Brain microvascular endothelial cell (primary cell): ENCODE measurements at regions not wholly inside any gene's neighbourhood (a gene's known extent, or its start where the extent isn't known, plus 50 kb on each side); places are given as distances from the start of the nearest gene placed in this dataset.

ENCODE experiments used
- DNase-seq: peaks from one replicate; pipeline ENCODE4 v3.0.0-alpha.2; 2020
- H3K27ac ChIP-seq: fragments of 250-450 bp; sonication (Bioruptor Pico); 2 replicates; pipeline ENCODE4 v1.5.1; 2020; ENCODE audit warnings: mild to moderate bottlenecking, moderate library complexity
- H3K27me3 ChIP-seq: fragments of 250-450 bp; sonication (Bioruptor Pico); replicated peaks from 2 replicates; pipeline ENCODE4 v1.5.1; 2020; ENCODE audit warnings: mild to moderate bottlenecking
- H3K36me3 ChIP-seq: fragments of 250-450 bp; sonication (Bioruptor Pico); replicated peaks from 2 replicates; pipeline ENCODE4 v1.5.1; 2020; ENCODE audit warnings: mild to moderate bottlenecking
- H3K4me3 ChIP-seq: 2 replicates; pipeline ENCODE4 v1.5.1; 2011; ENCODE audit warnings: low read depth, mild to moderate bottlenecking, control low read depth, low read length, moderate library complexity
- CTCF ChIP-seq: IDR thresholded peaks from 2 replicates; pipeline ENCODE4 v1.5.1; 2011; ENCODE audit warnings: low read depth, mild to moderate bottlenecking, moderate library complexity, low read length, control low read depth, inconsistent platforms; ENCODE audit errors: missing control alignments
- in situ Hi-C: cut with HindIII; loops from 2 replicates; pipeline ENCODE4 v1.10.0; 2017; ENCODE audit warnings: low sequenced_read_pairs, low pct_ligation_motif_present

- in situ Hi-C loops = no loop called here
- no peak for TF ChIP-seq CTCF
- H3K27ac ChIP-seq = no peak overlapping the region
- no peak for DNase-seq
- no peaks in the 10 kb centered on the region for H3K36me3 ChIP-seq
- H3K4me3 ChIP-seq = no peak overlapping the region
- H3K27me3 ChIP-seq = no peaks in the 10 kb centered on the region
Measured at GRCh38 chr2:228374741-228375140, 193.3 kb upstream of the SPHKAP start.

GRCh38 chr2:228373191-228373590, 191.7 kb upstream of the SPHKAP start:
- DNase-seq = no peak
- in situ Hi-C loops = no loop called here

GRCh38 chr2:228372212-228372611, 190.7 kb upstream of the SPHKAP start:
- no peak for DNase-seq
- H3K27me3 ChIP-seq = no peaks in the 10 kb centered on the region
- in situ Hi-C loops = no loop called here

More at GRCh38 chr2:228373191-228373590, 191.7 kb upstream of the SPHKAP start:
- Histone ChIP-seq H3K4me3 (no peak overlapping the region), H3K27ac (no peak overlapping the region), H3K27me3 (no peaks in the 10 kb centered on the region), H3K36me3 (no peaks in the 10 kb centered on the region)
- TF ChIP-seq CTCF = no peak

GRCh38 chr2:228369400-228370031, 188.0 kb upstream of the SPHKAP start:
- no peak overlapping the region for H3K4me3 ChIP-seq
- H3K27ac ChIP-seq = no peak overlapping the region
- no peaks in the 10 kb centered on the region for H3K27me3 ChIP-seq
- no peak for TF ChIP-seq CTCF
- no peaks in the 10 kb centered on the region for H3K36me3 ChIP-seq
- DNase-seq = no peak
- in situ Hi-C loops = no loop called here

More at GRCh38 chr2:228372212-228372611, 190.7 kb upstream of the SPHKAP start:
- Histone ChIP-seq H3K27ac (no peak overlapping the region), H3K4me3 (no peak overlapping the region), H3K36me3 (no peaks in the 10 kb centered on the region)
- TF ChIP-seq CTCF = no peak

GRCh38 chr2:228367356-228367755, 185.9 kb upstream of the SPHKAP start:
- H3K27ac ChIP-seq = no peak overlapping the region
- TF ChIP-seq CTCF = no peak
- H3K36me3 ChIP-seq = no peaks in the 10 kb centered on the region
- no peak for DNase-seq
- no peaks in the 10 kb centered on the region for H3K27me3 ChIP-seq
- in situ Hi-C loops = no loop called here
- H3K4me3 ChIP-seq = no peak overlapping the region

- no peak for DNase-seq
- H3K27me3 ChIP-seq = no peaks in the 10 kb centered on the region
- no peak for TF ChIP-seq CTCF
- no peak overlapping the region for H3K4me3 ChIP-seq
- in situ Hi-C loops = no loop called here
- H3K36me3 ChIP-seq = no peaks in the 10 kb centered on the region
- no peak overlapping the region for H3K27ac ChIP-seq
Measured at GRCh38 chr2:228359473-228359872, 178.0 kb upstream of the SPHKAP start.
